AG04449 (cell line): ENCODE measurements at regions not wholly inside any gene's neighbourhood (a gene's known extent, or its start where the extent isn't known, plus 50 kb on each side); places are given as distances from the start of the nearest gene placed in this dataset.

ENCODE experiments used
- CTCF ChIA-PET: fragments of 350-600 bp; formaldehyde crosslinking; extraction: SDS; loops from one replicate; lab custom pipeline; 2021; ENCODE audit warnings: antibody characterized with exemption; lab: Yijun Ruan, JAX
- POLR2A ChIA-PET: fragments of 400-600, 350-600 bp; formaldehyde crosslinking; extraction: SDS; loops from one replicate; lab custom pipeline; 2020; ENCODE audit warnings: antibody characterized with exemption, inconsistent platforms; lab: Yijun Ruan, JAX
- DNase-seq: peaks from one replicate; pipeline ENCODE4 v3.0.0-alpha.2; 2010; ENCODE audit warnings: low read depth, low spot score
- H3K4me3 ChIP-seq: 2 replicates; pipeline ENCODE4 v1.5.1; 2011; ENCODE audit warnings: low read depth, mild to moderate bottlenecking, control low read depth, low read length
- TF ChIP-seq, protein P1 (sequence below): IDR thresholded peaks from one replicate; pipeline ENCODE4 v1.5.1; 2011; ENCODE audit warnings: mild to moderate bottlenecking, moderate library complexity, low read length, control low read depth, inconsistent platforms; ENCODE audit not compliant: insufficient read depth; ENCODE audit errors: missing control alignments

GRCh38 chr3:163138258-163138657 lies 1641.7 kb downstream of the OTOL1 start:
- TF ChIP-seq, protein P1, sequence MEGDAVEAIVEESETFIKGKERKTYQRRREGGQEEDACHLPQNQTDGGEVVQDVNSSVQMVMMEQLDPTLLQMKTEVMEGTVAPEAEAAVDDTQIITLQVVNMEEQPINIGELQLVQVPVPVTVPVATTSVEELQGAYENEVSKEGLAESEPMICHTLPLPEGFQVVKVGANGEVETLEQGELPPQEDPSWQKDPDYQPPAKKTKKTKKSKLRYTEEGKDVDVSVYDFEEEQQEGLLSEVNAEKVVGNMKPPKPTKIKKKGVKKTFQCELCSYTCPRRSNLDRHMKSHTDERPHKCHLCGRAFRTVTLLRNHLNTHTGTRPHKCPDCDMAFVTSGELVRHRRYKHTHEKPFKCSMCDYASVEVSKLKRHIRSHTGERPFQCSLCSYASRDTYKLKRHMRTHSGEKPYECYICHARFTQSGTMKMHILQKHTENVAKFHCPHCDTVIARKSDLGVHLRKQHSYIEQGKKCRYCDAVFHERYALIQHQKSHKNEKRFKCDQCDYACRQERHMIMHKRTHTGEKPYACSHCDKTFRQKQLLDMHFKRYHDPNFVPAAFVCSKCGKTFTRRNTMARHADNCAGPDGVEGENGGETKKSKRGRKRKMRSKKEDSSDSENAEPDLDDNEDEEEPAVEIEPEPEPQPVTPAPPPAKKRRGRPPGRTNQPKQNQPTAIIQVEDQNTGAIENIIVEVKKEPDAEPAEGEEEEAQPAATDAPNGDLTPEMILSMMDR: no peak
- ChIA-PET CTCF (no interaction called here), POLR2A (no interaction called here)
- no peak for DNase-seq
- no peak overlapping the region for H3K4me3 ChIP-seq

DNA sequence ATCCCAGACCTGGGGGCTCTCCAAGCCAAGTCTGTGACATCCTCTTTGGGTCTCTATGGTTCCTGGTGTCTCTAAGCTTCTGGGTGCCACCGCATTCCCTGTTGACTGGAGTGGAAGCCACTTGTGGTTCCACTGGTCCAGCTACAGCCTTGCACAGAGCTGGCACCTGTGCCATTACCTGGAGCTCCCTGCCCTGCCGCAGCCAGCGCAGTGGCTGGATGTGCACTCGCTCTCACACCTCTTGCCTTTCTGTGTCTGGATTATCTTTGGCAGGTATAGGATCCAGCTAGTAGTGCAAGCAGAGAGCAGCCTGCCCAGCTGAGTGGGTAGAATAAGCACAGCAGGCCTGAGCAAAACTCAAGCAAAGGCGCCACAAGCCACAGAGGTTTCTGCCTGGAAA lies 1635.5 kb downstream of the OTOL1 start:
- CTCF ChIA-PET: no interaction called here
- TF ChIP-seq, protein P1: no peak
- no peak overlapping the region for H3K4me3 ChIP-seq
- POLR2A ChIA-PET: interaction anchor here (0.6 kb wide), 1 partner anchor 23 kb away, joined by 3 read pairs; no protein-coding TSS in a partner anchor
- no peak for DNase-seq

DNA sequence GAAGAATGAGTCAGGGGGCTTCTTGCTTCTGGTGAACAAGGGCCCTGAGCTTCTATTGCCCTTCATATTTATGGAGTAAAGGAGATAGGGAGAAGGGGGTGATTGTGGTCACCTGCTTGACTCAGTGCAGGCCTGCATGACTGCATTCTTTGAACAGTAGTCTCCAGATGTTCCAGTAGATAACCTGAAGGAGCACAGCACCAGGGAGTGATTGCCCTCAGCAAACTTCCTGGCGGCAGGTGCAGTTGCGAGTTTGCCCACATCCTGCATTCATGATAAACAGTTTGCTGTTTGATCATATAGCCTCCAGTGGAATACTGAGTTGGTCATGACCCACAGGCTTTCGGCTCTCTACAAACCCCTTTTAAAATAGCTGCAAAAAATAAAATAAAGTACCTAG lies 1632.7 kb downstream of the OTOL1 start:
- DNase-seq: no peak
- TF ChIP-seq, protein P1: no peak
- ChIA-PET POLR2A (no interaction called here), CTCF (no interaction called here)
- H3K4me3 ChIP-seq: no peak overlapping the region

DNA sequence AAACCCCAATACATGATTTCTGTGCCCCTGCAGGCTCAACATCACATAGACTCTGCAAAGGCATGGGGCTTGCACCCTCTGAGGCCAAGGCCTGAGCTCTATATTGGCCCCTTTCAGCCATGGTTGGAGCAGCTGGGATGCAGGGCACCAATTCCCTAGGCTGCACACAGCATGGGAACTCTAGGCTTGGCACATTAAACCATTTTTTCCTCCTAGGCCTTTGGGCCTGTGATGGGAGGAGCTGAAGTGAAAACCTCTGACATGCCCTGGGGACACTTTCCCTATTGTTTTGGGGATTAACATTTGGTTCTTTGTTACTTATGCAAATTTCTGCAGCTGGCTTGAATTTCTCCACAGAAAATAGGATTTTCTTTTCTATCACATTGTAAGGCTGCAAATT lies 1629.5 kb downstream of the OTOL1 start:
- no peak for DNase-seq
- ChIA-PET CTCF (no interaction called here), POLR2A (no interaction called here)
- H3K4me3 ChIP-seq: no peak overlapping the region
- TF ChIP-seq, protein P1: no peak
